CD14-positive monocyte (primary cell): ENCODE measurements at regions not wholly inside any gene's neighbourhood (a gene's known extent, or its start where the extent isn't known, plus 50 kb on each side); places are given as distances from the start of the nearest gene placed in this dataset.

ENCODE experiments used
- DNase-seq, 3 donors: peaks; one replicate each; pipeline ENCODE4 v3.0.0-alpha.2; 2011 to 2022
- H2AFZ ChIP-seq: 2 replicates; pipeline ENCODE4 v1.6.0; 2012; ENCODE audit warnings: mild to moderate bottlenecking, low read depth, low read length, inconsistent platforms; ENCODE audit not compliant: insufficient read depth, poor library complexity, severe bottlenecking
- H3K27ac ChIP-seq, 2 donors: 1 replicate in 1 of 2; 2 replicates in 1 of 2; pipeline ENCODE4 v1.5.1; 2012 to 2013; ENCODE audit warnings: low read length in 2 of 2, control low read depth in 1 of 2, inconsistent platforms in 1 of 2, low read depth in 1 of 2, mild to moderate bottlenecking in 1 of 2
- H3K27me3 ChIP-seq, 2 donors: one replicate each; pipeline versions ENCODE4 v1.6.0 to v1.6.1; 2011 to 2013; ENCODE audit warnings: low read length in 2 of 2; ENCODE audit not compliant: control insufficient read depth in 2 of 2, insufficient read depth in 2 of 2
- H3K36me3 ChIP-seq, 2 donors: replicated peaks in 1 of 2; 1 replicate in 1 of 2; 2 replicates in 1 of 2; pipeline versions ENCODE4 v1.5.1 to v1.6.1; 2012 to 2013; ENCODE audit warnings: low read length in 2 of 2, control low read depth in 1 of 2, inconsistent platforms in 1 of 2, mild to moderate bottlenecking in 1 of 2; ENCODE audit not compliant: insufficient read depth in 2 of 2, control insufficient read depth in 1 of 2
- H3K4me1 ChIP-seq, 2 donors: 1 replicate in 1 of 2; 2 replicates in 1 of 2; pipeline versions ENCODE4 v1.5.1 to v1.6.1; 2012 to 2013; ENCODE audit warnings: low read length in 2 of 2, control low read depth in 1 of 2, inconsistent platforms in 1 of 2, mild to moderate bottlenecking in 1 of 2, moderate library complexity in 1 of 2; ENCODE audit not compliant: insufficient read depth in 2 of 2, control insufficient read depth in 1 of 2
- H3K4me2 ChIP-seq: replicated peaks from 2 replicates; pipeline ENCODE3; 2012; ENCODE audit warnings: low read length, moderate library complexity, mild to moderate bottlenecking; ENCODE audit not compliant: poor library complexity, severe bottlenecking; ENCODE audit errors: extremely low read depth
- H3K4me3 ChIP-seq, 3 experiments: fragments of 200-600 bp in 1 of 3; sonication (generic) in 1 of 3; replicated peaks in 1 of 3; 1 replicate in 2 of 3; 2 replicates in 1 of 3; pipeline ENCODE4 v1.5.1; 2011 to 2013; ENCODE audit warnings: low read length in 3 of 3, mild to moderate bottlenecking in 3 of 3, control low read depth in 2 of 3, low read depth in 2 of 3, inconsistent platforms in 1 of 3, moderate library complexity in 1 of 3
- H3K79me2 ChIP-seq: 2 replicates; pipeline ENCODE4 v1.6.0; 2012; ENCODE audit warnings: mild to moderate bottlenecking, control low read depth, inconsistent platforms, low read length, moderate library complexity; ENCODE audit not compliant: insufficient read depth
- H3K9ac ChIP-seq: 2 replicates; pipeline ENCODE4 v1.6.0; 2017; ENCODE audit warnings: low read length, mild to moderate bottlenecking; ENCODE audit not compliant: insufficient read depth, poor library complexity, severe bottlenecking
- H3K9me3 ChIP-seq, 2 donors: replicated peaks in 1 of 2; 1 replicate in 1 of 2; 2 replicates in 1 of 2; pipeline versions ENCODE4 v1.5.1 to v1.6.1; 2012 to 2013; ENCODE audit warnings: low read length in 2 of 2, control low read depth in 1 of 2; ENCODE audit not compliant: control insufficient read depth in 1 of 2, insufficient read depth in 1 of 2
- H4K20me1 ChIP-seq: 2 replicates; pipeline ENCODE4 v1.6.0; 2012; ENCODE audit warnings: mild to moderate bottlenecking, low read length, control low read depth, moderate library complexity; ENCODE audit not compliant: insufficient read depth
- H3K27ac Mint-ChIP-seq, 7 donors: one replicate each; pipeline ENCODE4 v1.8.0; 2020; ENCODE audit warnings: mild to moderate bottlenecking in 7 of 7, mixed read lengths in 7 of 7, moderate library complexity in 6 of 7, inconsistent platforms in 2 of 7
- H3K27me3 Mint-ChIP-seq, 3 donors: one replicate each; pipeline ENCODE4 v1.8.0; 2021 to 2022; ENCODE audit warnings: low read depth in 3 of 3, mild to moderate bottlenecking in 3 of 3, mixed read lengths in 3 of 3, moderate library complexity in 3 of 3, inconsistent platforms in 1 of 3
- H3K36me3 Mint-ChIP-seq, 2 donors: one replicate each; pipeline ENCODE4 v1.8.0; 2020; ENCODE audit warnings: mixed read lengths in 2 of 2, inconsistent platforms in 1 of 2, mild to moderate bottlenecking in 1 of 2
- H3K4me1 Mint-ChIP-seq: one replicate; pipeline ENCODE4 v1.8.0; 2020; ENCODE audit warnings: mild to moderate bottlenecking, mixed read lengths
- H3K4me3 Mint-ChIP-seq, 2 donors: one replicate each; pipeline ENCODE4 v1.8.0; 2020; ENCODE audit warnings: mild to moderate bottlenecking in 2 of 2, mixed read lengths in 2 of 2, moderate library complexity in 1 of 2
- H3K9me3 Mint-ChIP-seq, 7 donors: one replicate each; pipeline ENCODE4 v1.8.0; 2020 to 2022; ENCODE audit warnings: mixed read lengths in 7 of 7, mild to moderate bottlenecking in 6 of 7, moderate library complexity in 6 of 7, inconsistent platforms in 2 of 7
- WGBS: methylation state at CpG from one replicate; pipeline ENCODE4 v1.1.5; 2013; ENCODE audit warnings: missing lambda C conversion rate; ENCODE audit not compliant: insufficient coverage; 5-methylcytosine and 5-hydroxymethylcytosine counted together
- intact Hi-C, 2 donors: fragments of 100-400 bp; cut with micrococcal nuclease; formaldehyde crosslinking; loops; one replicate each; pipeline versions ENCODE4 v1.15.0 to v1.15.1; 2023
- TF ChIP-seq, protein P1 (sequence below): fragments of 200-600 bp; IDR thresholded peaks from one replicate; pipeline ENCODE4 v1.8.0; 2022; ENCODE audit warnings: antibody characterized with exemption, mild to moderate bottlenecking

DNA sequence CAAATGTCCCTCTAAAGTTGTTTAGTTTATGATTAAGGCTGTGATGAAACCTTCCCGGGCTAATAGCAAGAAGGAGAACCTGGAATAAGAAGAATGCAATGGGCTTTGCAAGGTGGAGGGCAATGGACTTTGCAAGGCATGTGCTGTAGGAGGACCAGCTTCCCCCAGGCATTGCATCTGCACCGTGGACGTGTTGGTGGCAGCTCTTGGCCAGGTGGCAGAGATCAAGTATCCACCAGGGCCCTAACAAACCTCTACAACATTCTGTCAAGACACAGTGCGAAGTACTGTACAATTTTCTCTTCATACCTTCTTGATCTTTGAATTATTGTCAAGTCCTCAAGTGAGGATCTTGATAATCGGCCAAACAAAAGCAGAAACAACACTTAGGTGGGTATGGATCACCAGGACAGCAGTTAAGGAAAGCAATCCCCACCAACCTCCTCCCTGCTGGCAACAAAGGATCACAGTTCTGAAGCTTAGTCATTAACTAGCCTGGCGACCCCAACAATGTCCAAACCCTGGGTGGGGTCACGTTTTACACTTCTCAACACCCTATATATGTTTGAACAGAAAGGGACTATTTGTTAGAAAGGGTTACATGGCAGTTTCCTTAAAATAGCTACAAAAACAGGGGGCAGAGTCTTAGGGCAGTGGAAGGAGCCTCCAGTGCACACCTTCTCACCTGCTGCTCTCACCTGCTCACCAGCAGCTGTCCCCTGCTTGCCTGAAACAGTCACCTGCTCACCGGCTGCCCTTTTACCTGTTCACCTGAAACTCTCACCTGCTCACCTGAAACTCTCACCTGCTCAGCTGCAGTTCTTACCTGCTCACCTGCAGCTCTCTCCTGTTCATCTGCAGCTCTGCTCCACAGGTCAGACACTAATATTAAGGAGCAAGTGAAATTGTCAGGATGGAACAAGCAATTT, 137.9 kb upstream of the LIPC start:
- Histone ChIP-seq H3K4me3 (no peak overlapping the region), H3K27ac (no peak overlapping the region), H3K9ac (no peak overlapping the region), H4K20me1 (no peaks in the 10 kb centered on the region), H3K4me2 (no peak overlapping the region), H3K79me2 (no peaks in the 10 kb centered on the region), H3K4me1 (peaks cover 4 to 5% of the 10 kb centered on the region in 2 donors), H2AFZ (no peak overlapping the region), H3K36me3 (no peaks in the 10 kb centered on the region), H3K27me3 (no peaks in the 10 kb centered on the region), H3K9me3 (peaks cover 7% of the 10 kb centered on the region in 2 donors)
- TF ChIP-seq, protein P1, sequence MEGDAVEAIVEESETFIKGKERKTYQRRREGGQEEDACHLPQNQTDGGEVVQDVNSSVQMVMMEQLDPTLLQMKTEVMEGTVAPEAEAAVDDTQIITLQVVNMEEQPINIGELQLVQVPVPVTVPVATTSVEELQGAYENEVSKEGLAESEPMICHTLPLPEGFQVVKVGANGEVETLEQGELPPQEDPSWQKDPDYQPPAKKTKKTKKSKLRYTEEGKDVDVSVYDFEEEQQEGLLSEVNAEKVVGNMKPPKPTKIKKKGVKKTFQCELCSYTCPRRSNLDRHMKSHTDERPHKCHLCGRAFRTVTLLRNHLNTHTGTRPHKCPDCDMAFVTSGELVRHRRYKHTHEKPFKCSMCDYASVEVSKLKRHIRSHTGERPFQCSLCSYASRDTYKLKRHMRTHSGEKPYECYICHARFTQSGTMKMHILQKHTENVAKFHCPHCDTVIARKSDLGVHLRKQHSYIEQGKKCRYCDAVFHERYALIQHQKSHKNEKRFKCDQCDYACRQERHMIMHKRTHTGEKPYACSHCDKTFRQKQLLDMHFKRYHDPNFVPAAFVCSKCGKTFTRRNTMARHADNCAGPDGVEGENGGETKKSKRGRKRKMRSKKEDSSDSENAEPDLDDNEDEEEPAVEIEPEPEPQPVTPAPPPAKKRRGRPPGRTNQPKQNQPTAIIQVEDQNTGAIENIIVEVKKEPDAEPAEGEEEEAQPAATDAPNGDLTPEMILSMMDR: no peak
- H3K27me3 Mint-ChIP-seq: peaks cover 0 to 2% (median 0%) of the 10 kb centered on the region in 3 donors
- H3K4me3 Mint-ChIP-seq: no peak overlapping the region
- H3K9me3 Mint-ChIP-seq: peaks cover 5 to 22% (median 12%) of the 10 kb centered on the region in 7 donors
- H3K27ac Mint-ChIP-seq: peak overlapping the region in 1 of 7 donors; percentile 15
- no peak for DNase-seq
- WGBS: 100% methylated on average over 4 of the region's 8 CpGs
- H3K4me1 Mint-ChIP-seq: peaks cover 10% of the 10 kb centered on the region
- H3K36me3 Mint-ChIP-seq: no peaks in the 10 kb centered on the region
- intact Hi-C loops: no loop called here

DNA sequence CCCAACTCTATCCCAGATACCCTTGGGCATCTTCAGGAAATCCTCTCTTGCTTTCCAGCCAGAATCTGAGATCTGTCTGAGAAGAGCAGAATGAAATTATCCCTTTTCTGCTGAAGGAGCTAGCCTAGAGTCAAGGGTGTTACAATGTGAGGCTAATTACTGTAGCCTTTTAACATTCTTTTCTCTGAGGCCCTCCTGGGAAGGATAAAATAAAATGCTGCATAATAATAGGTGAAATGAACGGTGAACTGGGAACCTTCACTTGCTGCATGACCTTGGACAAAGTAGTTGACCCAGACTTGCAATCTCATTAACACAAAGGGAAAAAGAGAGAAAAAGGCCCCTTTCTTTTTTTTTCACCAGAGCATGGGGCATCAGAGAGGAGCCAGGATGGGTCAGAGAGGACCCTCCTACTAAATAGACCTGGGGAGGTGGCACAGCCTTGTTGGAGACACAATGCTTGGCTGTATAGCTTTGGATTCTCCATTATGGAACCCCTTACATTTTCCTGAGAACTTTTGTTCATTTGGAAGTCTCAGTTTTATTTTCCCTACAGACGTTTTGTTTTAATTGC, 137.0 kb upstream of the LIPC start:
- no peaks in the 10 kb centered on the region for H3K27me3 ChIP-seq
- peak overlapping the region in 1 of 7 donors; percentile 25 for H3K27ac Mint-ChIP-seq
- DNase-seq: no peak
- intact Hi-C loops: no loop called here
- H3K9me3 Mint-ChIP-seq: peaks cover 5 to 23% (median 12%) of the 10 kb centered on the region in 7 donors
- H3K4me2 ChIP-seq: no peak overlapping the region
- H3K27ac ChIP-seq: no peak overlapping the region
- peaks cover 8 to 9% of the 10 kb centered on the region in 2 donors for H3K4me1 ChIP-seq
- peaks cover 15% of the 10 kb centered on the region for H3K4me1 Mint-ChIP-seq
- H3K27me3 Mint-ChIP-seq: peaks cover 0 to 2% (median 1%) of the 10 kb centered on the region in 3 donors
- H3K9me3 ChIP-seq: peaks cover 7% of the 10 kb centered on the region in 2 donors
- no peak overlapping the region for H3K4me3 Mint-ChIP-seq
- no peaks in the 10 kb centered on the region for H4K20me1 ChIP-seq
- H2AFZ ChIP-seq: no peak overlapping the region
- WGBS: no CpG with 5 or more reads among the region's 2 CpGs
- no peaks in the 10 kb centered on the region for H3K36me3 Mint-ChIP-seq
- TF ChIP-seq, protein P1: no peak
- H3K4me3 ChIP-seq: no peak overlapping the region
- H3K79me2 ChIP-seq: no peaks in the 10 kb centered on the region
- H3K9ac ChIP-seq: no peak overlapping the region
- no peaks in the 10 kb centered on the region for H3K36me3 ChIP-seq
